ENCODE measurements at regions not wholly inside any gene's neighbourhood (a gene's known extent, or its start where the extent isn't known, plus 50 kb on each side); places are given as distances from the start of the nearest gene placed in this dataset.

- DNase-seq (ENCODE audit: low read depth in 3 of 3), result no peak
Observed at GRCh38 chr11:79678780-79679452, 238.1 kb upstream of the TENM4 start.

- DNase-seq (ENCODE audit: low read depth in 3 of 3), result no peak
Observed at GRCh38 chr11:79676396-79676795, 235.6 kb upstream of the TENM4 start.

- no peak for DNase-seq (ENCODE audit: low read depth in 3 of 3)
Observed at GRCh38 chr11:79675081-79675480, 234.3 kb upstream of the TENM4 start.

GRCh38 chr11:79672786-79673185 is 232.0 kb upstream of the TENM4 start:
- DNase-seq (ENCODE audit: low read depth in 3 of 3), result no peak

- no peak for DNase-seq (ENCODE audit: low read depth in 3 of 3)
Observed at GRCh38 chr11:79671401-79671800, 230.6 kb upstream of the TENM4 start.

- DNase-seq (ENCODE audit: low read depth in 3 of 3), result no peak
Observed at GRCh38 chr11:79670882-79671281, 230.1 kb upstream of the TENM4 start.

GRCh38 chr11:79668575-79668974 is 227.7 kb upstream of the TENM4 start:
- DNase-seq (ENCODE audit: low read depth in 3 of 3), result no peak

- no peak for DNase-seq (ENCODE audit: low read depth in 3 of 3)
Observed at GRCh38 chr11:79667380-79667779, 226.6 kb upstream of the TENM4 start.

- DNase-seq (ENCODE audit: low read depth in 3 of 3), result no peak
Observed at GRCh38 chr11:79663017-79663416, 222.2 kb upstream of the TENM4 start.

GRCh38 chr11:79661373-79661772 is 220.5 kb upstream of the TENM4 start:
- DNase-seq (ENCODE audit: low read depth in 3 of 3), result no peak

GRCh38 chr11:79648766-79649520 is 208.1 kb upstream of the TENM4 start:
- DNase-seq (ENCODE audit: low read depth in 3 of 3), result no peak

- no peak for DNase-seq (ENCODE audit: low read depth in 3 of 3)
Observed at GRCh38 chr11:79637219-79637618, 196.4 kb upstream of the TENM4 start.

GRCh38 chr11:79634905-79635304 is 194.1 kb upstream of the TENM4 start:
- no peak for DNase-seq (ENCODE audit: low read depth in 3 of 3)

- DNase-seq (ENCODE audit: low read depth in 3 of 3), result no peak
Observed at GRCh38 chr11:79627281-79627680, 186.5 kb upstream of the TENM4 start.

- DNase-seq (ENCODE audit: low read depth in 3 of 3), result no peak
Observed at GRCh38 chr11:79626135-79627075, 185.6 kb upstream of the TENM4 start.

- no peak for DNase-seq (ENCODE audit: low read depth in 3 of 3)
Observed at GRCh38 chr11:79623375-79623774, 182.5 kb upstream of the TENM4 start.

- DNase-seq (ENCODE audit: low read depth in 3 of 3), result no peak
Observed at GRCh38 chr11:79617561-79617960, 176.7 kb upstream of the TENM4 start.

- no peak for DNase-seq (ENCODE audit: low read depth in 3 of 3)
Observed at GRCh38 chr11:79616392-79616851, 175.6 kb upstream of the TENM4 start.

GRCh38 chr11:79615425-79615824 is 174.6 kb upstream of the TENM4 start:
- DNase-seq (ENCODE audit: low read depth in 3 of 3), result no peak

GRCh38 chr11:79610678-79611077 is 169.8 kb upstream of the TENM4 start:
- DNase-seq (ENCODE audit: low read depth in 3 of 3), result no peak

- DNase-seq (ENCODE audit: low read depth in 3 of 3), result no peak
Observed at GRCh38 chr11:79610139-79610538, 169.3 kb upstream of the TENM4 start.

- DNase-seq (ENCODE audit: low read depth in 3 of 3), result no peak
Observed at GRCh38 chr11:79609511-79609910, 168.7 kb upstream of the TENM4 start.

Data from stimulated activated CD4-positive, alpha-beta T cell treated with anti-CD3 and anti-CD28 coated beads, TNF-alpha, amount 100 ng/mL, for 24 hours (primary cell).